Fibroblast of lung (primary cell): ENCODE measurements at regions not wholly inside any gene's neighbourhood (a gene's known extent, or its start where the extent isn't known, plus 50 kb on each side); places are given as distances from the start of the nearest gene placed in this dataset.

Experiments used
- DNase-seq, 2 donors: peaks; one replicate each; pipeline versions ENCODE4 v3.0.0 to v3.0.0-alpha.2; 2010; ENCODE audit warnings: low read depth in 2 of 2
- H2AFZ ChIP-seq: 2 replicates; pipeline ENCODE4 v1.5.1; 2012; ENCODE audit warnings: low read length, control low read depth, inconsistent platforms
- H3K27ac ChIP-seq: 2 replicates; pipeline ENCODE4 v1.5.1; 2011; ENCODE audit warnings: low read length, control low read depth; ENCODE audit not compliant: insufficient read depth
- H3K27me3 ChIP-seq: 2 replicates; pipeline ENCODE4 v1.5.1; 2011; ENCODE audit warnings: mild to moderate bottlenecking, low read length; ENCODE audit not compliant: control insufficient read depth, insufficient read depth
- H3K36me3 ChIP-seq: 2 replicates; pipeline ENCODE4 v1.5.1; 2011; ENCODE audit warnings: low read length; ENCODE audit not compliant: control insufficient read depth, insufficient read depth
- H3K4me1 ChIP-seq: 2 replicates; pipeline ENCODE4 v1.5.1; 2011; ENCODE audit warnings: low read length; ENCODE audit not compliant: control insufficient read depth, insufficient read depth; ENCODE audit errors: extremely low read depth
- H3K4me2 ChIP-seq: 2 replicates; pipeline ENCODE4 v1.5.1; 2011; ENCODE audit warnings: low read length, control low read depth; ENCODE audit not compliant: insufficient read depth; ENCODE audit errors: extremely low read depth
- H3K4me3 ChIP-seq, 4 experiments: fragments of 200-600 bp in 1 of 4; sonication (generic) in 1 of 4; replicated peaks in 1 of 4; 2 replicates each; pipeline ENCODE4 v1.5.1; 2011 to 2016; ENCODE audit warnings: low read length in 4 of 4, low read depth in 3 of 4, mild to moderate bottlenecking in 3 of 4, control low read depth in 2 of 4, inconsistent platforms in 1 of 4, mixed read lengths in 1 of 4; ENCODE audit not compliant: insufficient read depth in 1 of 4; ENCODE audit errors: control extremely low read depth in 1 of 4
- H3K79me2 ChIP-seq: 2 replicates; pipeline ENCODE4 v1.5.1; 2012; ENCODE audit warnings: mild to moderate bottlenecking, low read length, inconsistent platforms; ENCODE audit not compliant: control insufficient read depth, insufficient read depth
- H3K9ac ChIP-seq: 2 replicates; pipeline ENCODE4 v1.5.1; 2011; ENCODE audit warnings: mild to moderate bottlenecking, low read length, control low read depth; ENCODE audit not compliant: insufficient read depth
- H3K9me3 ChIP-seq: 2 replicates; pipeline ENCODE4 v1.5.1; 2012; ENCODE audit warnings: low read depth, low read length; ENCODE audit not compliant: control insufficient read depth, insufficient read depth
- H4K20me1 ChIP-seq: 2 replicates; pipeline ENCODE4 v1.5.1; 2011; ENCODE audit warnings: low read length; ENCODE audit not compliant: control insufficient read depth, insufficient read depth; ENCODE audit errors: extremely low read depth
- CTCF ChIP-seq, 2 donors: IDR thresholded peaks in 1 of 2; conservative IDR thresholded peaks in 1 of 2; 1 replicate in 1 of 2; 2 replicates in 1 of 2; pipeline ENCODE4 v1.5.1; 2011 to 2012; ENCODE audit warnings: low read length in 2 of 2, control low read depth in 1 of 2, inconsistent platforms in 1 of 2, low read depth in 1 of 2, mild to moderate bottlenecking in 1 of 2
- EZH2 ChIP-seq: IDR thresholded peaks from 2 replicates; pipeline ENCODE4 v1.5.1; 2012; ENCODE audit warnings: low read length, control low read depth, mild to moderate bottlenecking; ENCODE audit errors: missing control alignments

- no peak for TF ChIP-seq CTCF (conservative IDR thresholded peaks at IDR 0.05 in 1 of 2, IDR thresholded peaks at IDR 0.05 in 1 of 2; ENCODE audit: low read depth in 1 of 2, low read length in 2 of 2)
- TF ChIP-seq EZH2: no peak
- Histone ChIP-seq H2AFZ (no peak overlapping the region), H3K4me3 (no peak overlapping the region), H3K79me2 (no peaks in the 10 kb centered on the region), H4K20me1 (no peaks in the 10 kb centered on the region), H3K4me1 (no peaks in the 10 kb centered on the region), H3K9me3 (no peaks in the 10 kb centered on the region), H3K36me3 (no peaks in the 10 kb centered on the region), H3K9ac (no peak overlapping the region), H3K27me3 (no peaks in the 10 kb centered on the region), H3K27ac (no peak overlapping the region), H3K4me2 (no peak overlapping the region)
- peak in 1 of 2 donors; percentile 27 for DNase-seq
Observed at GRCh38 chr7:114791771-114792170, 130.1 kb upstream of the MDFIC start.

GRCh38 chr7:114793155-114793845 is 128.6 kb upstream of the MDFIC start:
- Histone ChIP-seq H3K79me2 (no peaks in the 10 kb centered on the region), H4K20me1 (no peaks in the 10 kb centered on the region), H2AFZ (no peak overlapping the region), H3K27me3 (no peaks in the 10 kb centered on the region), H3K4me1 (no peaks in the 10 kb centered on the region), H3K36me3 (no peaks in the 10 kb centered on the region), H3K27ac (no peak overlapping the region), H3K4me2 (no peak overlapping the region), H3K9ac (no peak overlapping the region), H3K4me3 (no peak overlapping the region), H3K9me3 (no peaks in the 10 kb centered on the region)
- TF ChIP-seq CTCF (conservative IDR thresholded peaks at IDR 0.05 in 1 of 2, IDR thresholded peaks at IDR 0.05 in 1 of 2; ENCODE audit: low read depth in 1 of 2, low read length in 2 of 2) (no peak), EZH2 (no peak)
- no peak for DNase-seq

GRCh38 chr7:114795475-114795874 is 126.4 kb upstream of the MDFIC start:
- no peaks in the 10 kb centered on the region for H3K79me2 ChIP-seq
- no peaks in the 10 kb centered on the region for H3K4me1 ChIP-seq
- DNase-seq: no peak
- no peak overlapping the region for H3K4me2 ChIP-seq
- TF ChIP-seq CTCF (conservative IDR thresholded peaks at IDR 0.05 in 1 of 2, IDR thresholded peaks at IDR 0.05 in 1 of 2; ENCODE audit: low read depth in 1 of 2, low read length in 2 of 2): no peak
- TF ChIP-seq EZH2: no peak
- H3K9me3 ChIP-seq: no peaks in the 10 kb centered on the region
- H3K9ac ChIP-seq: no peak overlapping the region
- no peaks in the 10 kb centered on the region for H3K36me3 ChIP-seq
- no peak overlapping the region for H3K4me3 ChIP-seq
- no peaks in the 10 kb centered on the region for H4K20me1 ChIP-seq
- no peaks in the 10 kb centered on the region for H3K27me3 ChIP-seq
- no peak overlapping the region for H3K27ac ChIP-seq
- no peak overlapping the region for H2AFZ ChIP-seq
